ENCODE measurements at regions not wholly inside any gene's neighbourhood (a gene's known extent, or its start where the extent isn't known, plus 50 kb on each side); places are given as distances from the start of the nearest gene placed in this dataset.
A peak's percentile ranks its signal among the peaks of the same experiment; 100 is the strongest.

DNA sequence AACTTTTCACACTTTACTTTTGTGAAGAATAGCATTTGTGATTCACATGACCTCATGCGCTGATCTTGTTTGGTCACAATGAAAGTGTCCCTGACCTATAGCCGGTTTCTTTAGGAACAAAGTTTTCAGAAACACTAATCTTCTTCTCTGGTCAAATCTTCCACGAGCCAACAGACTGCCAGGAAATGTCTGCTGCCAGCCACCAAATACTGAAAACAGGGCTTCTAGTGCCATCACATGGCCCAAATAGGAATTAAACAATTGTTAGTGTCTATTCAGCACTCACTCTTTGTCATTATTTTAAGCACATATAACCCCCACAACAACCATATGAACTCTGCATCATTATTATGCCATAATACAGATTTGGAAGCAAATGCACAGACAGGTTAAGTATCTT lies 286.5 kb upstream of the SYT4 start:
- no peak overlapping the region for H3K27ac ChIP-seq (ENCODE audit: low read depth, low read length)
- no peaks in the 10 kb centered on the region for H4K20me1 ChIP-seq (ENCODE audit: low read depth, low read length)
- H3K36me3 ChIP-seq (ENCODE audit: low read length): no peaks in the 10 kb centered on the region
- no peaks in the 10 kb centered on the region for H3K9me2 ChIP-seq (replicated peaks; ENCODE audit: insufficient read depth, low read length)
- H3F3A ChIP-seq (ENCODE audit: insufficient read depth): no peaks in the 10 kb centered on the region
- peak; percentile 34 for TF ChIP-seq CTCF (IDR thresholded peaks at IDR 0.05; ENCODE audit: insufficient read depth, low read length, poor library complexity, severe bottlenecking)
- TF ChIP-seq EZH2phosphoT487 (conservative IDR thresholded peaks at IDR 0.05; ENCODE audit: low read length): no peak
- no peak overlapping the region for H3K4me2 ChIP-seq (ENCODE audit: low read depth, low read length, poor library complexity, severe bottlenecking)
- no peaks in the 10 kb centered on the region for H3K79me2 ChIP-seq (ENCODE audit: insufficient read depth, low read length)
- H3K4me3 ChIP-seq (ENCODE audit: insufficient read depth, low read length, poor library complexity, severe bottlenecking): no peak overlapping the region
- no peaks in the 10 kb centered on the region for H3K27me3 ChIP-seq (ENCODE audit: low read length)
- no peak overlapping the region for H2AFZ ChIP-seq (ENCODE audit: low read depth, low read length, severe bottlenecking)
- H3K9me3 ChIP-seq (ENCODE audit: insufficient read depth, low read length): peaks cover under 1% of the 10 kb centered on the region; the same call in 1 of the 2 replicates
- H3K9ac ChIP-seq (ENCODE audit: low read length): no peak overlapping the region

GRCh38 chr18:43570593-43570992 lies 293.3 kb upstream of the SYT4 start:
- Histone ChIP-seq H3K4me3 (ENCODE audit: insufficient read depth, low read length, poor library complexity, severe bottlenecking) (no peak overlapping the region), H3K27ac (ENCODE audit: low read depth, low read length) (no peak overlapping the region), H3K9ac (ENCODE audit: low read length) (no peak overlapping the region), H3K9me3 (ENCODE audit: insufficient read depth, low read length) (no peaks in the 10 kb centered on the region), H2AFZ (ENCODE audit: low read depth, low read length, severe bottlenecking) (no peak overlapping the region), H3K79me2 (ENCODE audit: insufficient read depth, low read length) (no peaks in the 10 kb centered on the region), H3K27me3 (ENCODE audit: low read length) (no peaks in the 10 kb centered on the region), H3F3A (ENCODE audit: insufficient read depth) (no peaks in the 10 kb centered on the region), H3K4me2 (ENCODE audit: low read depth, low read length, poor library complexity, severe bottlenecking) (no peak overlapping the region), H4K20me1 (ENCODE audit: low read depth, low read length) (no peaks in the 10 kb centered on the region), H3K9me2 (replicated peaks; ENCODE audit: insufficient read depth, low read length) (no peaks in the 10 kb centered on the region), H3K36me3 (ENCODE audit: low read length) (no peaks in the 10 kb centered on the region)
- no peak for TF ChIP-seq EZH2phosphoT487 (conservative IDR thresholded peaks at IDR 0.05; ENCODE audit: low read length)
- no peak for TF ChIP-seq CTCF (IDR thresholded peaks at IDR 0.05; ENCODE audit: insufficient read depth, low read length, poor library complexity, severe bottlenecking)

GRCh38 chr18:43571078-43571689 lies 293.9 kb upstream of the SYT4 start:
- TF ChIP-seq EZH2phosphoT487 (conservative IDR thresholded peaks at IDR 0.05; ENCODE audit: low read length): no peak
- TF ChIP-seq CTCF (IDR thresholded peaks at IDR 0.05; ENCODE audit: insufficient read depth, low read length, poor library complexity, severe bottlenecking): peak; percentile 84
- no peaks in the 10 kb centered on the region for H3F3A ChIP-seq (ENCODE audit: insufficient read depth)
- no peaks in the 10 kb centered on the region for H3K36me3 ChIP-seq (ENCODE audit: low read length)
- H3K79me2 ChIP-seq (ENCODE audit: insufficient read depth, low read length): no peaks in the 10 kb centered on the region
- H2AFZ ChIP-seq (ENCODE audit: low read depth, low read length, severe bottlenecking): no peak overlapping the region
- no peaks in the 10 kb centered on the region for H3K9me2 ChIP-seq (replicated peaks; ENCODE audit: insufficient read depth, low read length)
- no peak overlapping the region for H3K9ac ChIP-seq (ENCODE audit: low read length)
- H3K9me3 ChIP-seq (ENCODE audit: insufficient read depth, low read length): no peaks in the 10 kb centered on the region
- no peaks in the 10 kb centered on the region for H4K20me1 ChIP-seq (ENCODE audit: low read depth, low read length)
- no peak overlapping the region for H3K27ac ChIP-seq (ENCODE audit: low read depth, low read length)
- no peak overlapping the region for H3K4me3 ChIP-seq (ENCODE audit: insufficient read depth, low read length, poor library complexity, severe bottlenecking)
- H3K4me2 ChIP-seq (ENCODE audit: low read depth, low read length, poor library complexity, severe bottlenecking): no peak overlapping the region
- H3K27me3 ChIP-seq (ENCODE audit: low read length): no peaks in the 10 kb centered on the region

Measured in SU-DHL-6 (cell line).